Activated CD4-positive, alpha-beta T cell treated with anti-CD3 and anti-CD28 coated beads, Interleukin-2, Interleukin-4, amounts not matched to agents 100 ng/mL and 50 ng/mL, durations not matched to agents 16 hours and 8 hours (primary cell): ENCODE measurements at regions not wholly inside any gene's neighbourhood (a gene's known extent, or its start where the extent isn't known, plus 50 kb on each side); places are given as distances from the start of the nearest gene placed in this dataset.

Experiments
- DNase-seq: peaks from one replicate; pipeline ENCODE4 v3.0.0-alpha.2; 2020; ENCODE audit warnings: low spot score

GRCh38 chr1:115233598-115233997 is 104.5 kb downstream of the NGF start:
- DNase-seq = no peak

DNA sequence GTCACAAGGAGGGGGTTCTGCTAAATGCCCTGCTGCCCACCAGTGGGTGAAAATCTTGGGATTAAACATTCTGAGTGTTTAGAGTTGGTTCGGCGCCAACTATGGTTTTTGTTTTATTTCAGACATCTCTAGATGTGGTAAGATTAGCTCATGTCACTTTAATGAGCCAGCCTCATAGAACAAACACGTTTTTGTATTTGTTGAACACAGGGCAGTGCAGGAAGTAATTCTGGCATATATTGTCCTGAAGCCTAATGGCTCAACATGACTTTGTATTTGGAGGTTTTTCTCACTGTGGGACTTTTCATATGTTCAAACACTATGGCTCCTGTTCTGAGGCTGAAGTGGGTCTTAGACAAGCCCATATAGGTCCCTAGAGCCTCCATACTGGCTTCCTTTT is 107.8 kb downstream of the NGF start:
- no peak for DNase-seq

DNA sequence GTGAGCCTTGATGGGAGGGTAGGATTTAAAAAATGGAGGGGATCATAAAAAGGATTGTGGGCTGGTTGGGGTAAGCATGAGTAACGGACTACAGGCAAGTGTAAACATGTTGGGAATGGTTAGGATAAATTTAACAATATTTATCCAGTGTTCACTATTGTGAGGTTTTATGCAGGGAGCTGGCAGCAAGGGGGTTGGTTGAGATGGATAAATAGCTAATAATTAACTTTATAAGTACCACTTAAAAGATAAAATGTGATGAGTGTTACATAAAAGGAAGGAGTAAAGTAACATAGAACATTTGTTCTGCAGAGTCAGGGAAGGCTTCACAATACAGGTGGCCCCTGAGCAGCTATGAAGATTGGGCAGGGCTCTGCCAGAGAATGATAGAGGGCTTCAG is 109.0 kb downstream of the NGF start:
- DNase-seq = no peak

- DNase-seq = no peak
Observed at GRCh38 chr1:115228191-115228590, 109.9 kb downstream of the NGF start.

GRCh38 chr1:115227346-115228082 is 110.5 kb downstream of the NGF start:
- no peak for DNase-seq

DNA sequence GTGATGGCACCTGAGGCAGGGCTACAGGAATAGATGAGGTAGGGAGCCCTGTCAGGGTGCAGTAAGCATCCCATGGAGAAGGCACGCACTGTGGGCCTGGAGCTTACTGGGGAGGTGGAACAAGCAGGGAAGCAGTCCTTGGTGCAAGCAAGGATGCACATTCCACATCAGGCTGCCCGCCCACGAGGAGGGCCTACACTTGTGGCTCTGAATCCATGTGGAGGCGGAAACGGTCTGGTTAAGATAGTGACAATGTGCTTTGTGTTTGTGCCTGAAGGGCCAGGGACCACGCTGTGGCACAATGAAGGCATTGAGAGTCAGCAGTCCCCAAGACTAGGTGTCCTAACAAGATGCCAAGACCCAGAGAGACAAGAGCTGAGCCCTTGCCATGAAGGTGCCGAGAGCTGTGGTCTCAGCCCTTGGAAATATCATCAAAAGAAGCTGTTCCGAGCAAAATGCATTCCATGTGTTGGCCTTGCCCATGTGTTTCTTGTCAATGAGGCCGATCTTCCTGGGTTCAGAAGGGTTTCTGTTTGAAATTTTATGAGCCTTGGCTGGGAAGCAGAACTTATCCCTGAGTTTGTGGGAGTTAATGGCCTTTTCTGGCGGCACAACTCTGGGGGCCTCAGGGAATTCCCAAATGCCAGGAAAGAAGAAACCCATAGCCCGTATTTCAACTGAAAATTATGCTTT is 111.9 kb downstream of the NGF start:
- DNase-seq = no peak

DNA sequence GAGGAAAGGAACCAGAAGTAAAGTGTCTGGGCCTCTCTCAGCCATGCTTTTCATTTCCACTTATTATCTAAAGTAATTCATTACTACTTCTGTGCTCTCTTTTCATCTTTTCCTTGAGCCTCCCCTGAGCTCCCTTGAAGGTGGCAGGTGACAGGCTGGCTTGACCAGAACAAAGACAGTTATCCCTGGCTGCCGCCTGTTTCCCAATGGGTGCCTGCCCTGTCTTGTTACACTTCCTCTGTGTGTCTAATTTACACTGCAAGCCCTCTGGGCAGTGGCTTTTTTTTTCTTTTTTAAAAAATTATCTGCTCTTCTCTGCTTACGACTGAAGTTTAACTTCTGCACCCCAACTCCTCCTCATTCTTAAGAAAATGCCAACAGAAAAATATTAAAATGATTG is 113.4 kb downstream of the NGF start:
- DNase-seq = no peak

DNA sequence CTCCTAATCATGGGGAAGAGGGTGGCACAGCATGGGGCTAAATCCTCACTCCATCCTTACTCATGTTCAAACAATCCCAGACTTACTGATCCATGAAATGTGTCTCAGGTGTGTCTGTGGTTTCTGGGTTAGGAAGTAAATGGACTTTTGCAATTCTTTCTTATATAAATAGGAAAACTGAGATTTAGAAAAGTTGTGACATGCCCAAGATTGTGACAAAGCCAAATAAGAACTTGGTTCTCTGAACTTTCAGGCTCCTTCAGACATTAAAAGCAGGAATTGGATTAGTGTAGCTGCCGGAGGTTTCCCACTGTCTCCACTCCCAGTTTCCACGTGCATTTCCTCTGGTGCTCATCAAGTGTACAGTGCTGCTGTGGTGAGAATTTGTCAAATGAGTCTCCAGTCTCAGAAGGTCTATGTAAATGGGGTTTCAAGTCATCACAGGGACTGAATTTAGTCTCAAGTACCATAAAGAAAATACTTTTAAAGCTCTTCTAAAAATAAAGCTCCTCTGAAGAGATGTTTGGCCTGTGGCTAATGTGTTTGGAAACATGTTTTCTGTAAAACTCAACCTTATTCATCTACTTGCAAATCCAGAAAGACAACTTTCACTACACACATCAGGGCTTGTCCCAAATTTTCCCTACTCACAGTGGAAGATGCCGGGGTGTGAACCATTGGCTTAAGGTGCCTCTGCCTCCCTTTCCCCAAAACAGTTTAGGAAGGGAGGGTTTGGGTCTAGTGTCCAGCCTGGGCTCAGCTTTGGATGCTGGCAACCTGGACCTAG is 115.2 kb downstream of the NGF start:
- no peak for DNase-seq

DNA sequence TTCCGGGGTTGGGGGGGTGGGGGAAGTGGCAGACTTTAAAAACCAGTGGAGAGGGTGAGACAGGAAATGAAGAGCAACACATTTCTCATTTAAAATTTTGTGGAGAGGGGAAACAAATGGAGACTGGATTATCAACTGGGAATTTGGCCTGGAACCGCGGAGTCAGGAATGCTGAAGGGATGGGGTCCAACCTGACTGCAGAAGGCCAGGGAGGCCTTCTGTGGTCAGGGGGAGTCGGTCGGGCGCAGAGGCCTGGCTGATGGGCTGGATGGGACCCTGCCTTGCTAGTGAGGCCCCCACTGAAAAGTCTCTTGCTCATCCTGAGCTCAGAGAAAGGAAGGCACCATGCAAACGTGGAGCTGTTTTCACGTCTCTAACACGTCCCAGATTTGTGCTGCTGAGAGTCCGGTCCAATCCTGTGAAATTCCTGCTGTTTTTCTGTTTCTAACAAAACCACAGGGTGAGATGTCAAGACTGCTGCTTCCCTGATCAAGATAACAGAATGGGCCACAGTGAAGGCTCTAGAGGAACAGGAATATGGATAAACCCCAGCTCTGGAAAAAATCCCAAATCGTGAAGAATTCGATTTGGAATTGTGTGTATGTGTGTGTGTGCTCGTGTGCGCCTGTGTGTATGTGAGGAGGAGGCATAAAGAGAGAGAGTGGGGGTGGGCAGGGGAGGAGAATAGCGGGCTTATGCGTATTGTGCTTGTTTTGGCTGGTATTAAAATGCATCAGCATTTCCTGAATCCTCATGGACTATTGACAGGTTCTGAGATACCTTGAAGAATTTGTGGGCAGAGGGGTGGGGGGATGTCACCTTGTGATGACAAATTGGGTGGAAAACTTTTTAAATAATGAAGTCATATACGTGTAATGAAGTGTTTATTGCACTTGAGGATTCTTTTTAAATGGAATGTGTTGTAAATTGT is 117.4 kb downstream of the NGF start:
- no peak for DNase-seq

- no peak for DNase-seq
Observed at GRCh38 chr1:115219927-115220326, 118.1 kb downstream of the NGF start.

- no peak for DNase-seq
Observed at GRCh38 chr1:115218699-115219098, 119.3 kb downstream of the NGF start.

- DNase-seq = no peak
Observed at GRCh38 chr1:115218034-115218405, 120.0 kb downstream of the NGF start.

DNA sequence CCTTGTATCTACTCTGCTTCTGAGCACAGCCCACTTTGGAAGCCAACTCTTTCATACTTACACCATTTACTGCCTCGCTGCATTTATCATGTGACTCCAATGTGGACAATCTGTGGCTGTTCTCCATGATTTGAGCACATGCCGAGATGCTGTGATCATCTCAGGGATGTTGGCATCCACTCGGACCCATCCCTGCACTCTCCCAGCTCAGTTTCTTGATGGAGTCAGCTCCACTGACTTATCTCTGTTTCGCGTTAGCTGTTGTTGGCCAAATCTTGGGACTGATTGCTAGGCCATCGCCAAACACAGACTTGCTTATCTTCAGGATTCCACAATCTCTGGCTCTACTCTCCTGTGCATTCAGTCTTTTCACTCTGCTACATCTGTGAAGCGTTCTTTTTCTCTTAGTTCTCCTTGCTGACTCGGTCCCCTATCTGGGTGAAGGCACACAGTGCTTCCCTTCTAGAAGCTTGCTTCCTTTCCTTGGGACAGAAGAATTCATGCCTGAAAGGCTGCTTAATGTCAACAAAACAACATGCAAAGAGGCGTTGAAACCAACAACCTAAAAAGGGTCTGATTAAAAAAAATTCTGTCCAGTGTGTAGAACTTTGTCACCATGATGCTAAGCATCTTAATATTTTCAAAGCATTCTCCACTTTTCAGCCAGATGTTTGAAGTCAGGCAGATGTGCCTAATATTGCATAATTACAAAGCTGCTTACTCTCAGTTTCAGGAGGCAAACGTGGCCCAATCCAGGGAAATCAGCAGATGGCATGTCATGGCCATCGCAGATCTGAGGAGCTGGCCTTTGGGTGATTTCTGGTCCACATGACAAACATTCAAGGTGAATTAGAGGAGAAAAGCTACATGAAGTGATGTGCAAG is 120.7 kb downstream of the NGF start:
- no peak for DNase-seq

GRCh38 chr1:115215703-115216521 is 122.1 kb downstream of the NGF start:
- DNase-seq = no peak

DNA sequence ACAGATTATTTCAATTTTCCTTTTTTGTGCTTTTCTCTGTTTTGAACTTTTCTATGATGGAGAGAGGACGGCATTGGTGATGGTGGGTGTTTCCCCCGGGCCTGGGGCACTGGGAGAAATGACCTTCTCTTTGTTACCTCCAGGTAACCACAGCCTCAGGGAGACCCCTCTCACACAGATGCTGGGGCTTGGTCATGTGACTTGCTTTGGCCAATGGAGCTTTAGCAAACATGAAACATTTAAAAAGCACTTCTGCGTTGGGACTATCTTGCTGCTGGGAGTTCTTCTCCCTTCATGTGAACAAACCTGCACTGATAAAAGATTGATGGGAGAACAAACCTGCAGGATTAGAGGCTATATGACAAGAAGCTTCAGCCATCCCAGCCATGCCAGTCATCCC is 122.9 kb downstream of the NGF start:
- DNase-seq = no peak

DNA sequence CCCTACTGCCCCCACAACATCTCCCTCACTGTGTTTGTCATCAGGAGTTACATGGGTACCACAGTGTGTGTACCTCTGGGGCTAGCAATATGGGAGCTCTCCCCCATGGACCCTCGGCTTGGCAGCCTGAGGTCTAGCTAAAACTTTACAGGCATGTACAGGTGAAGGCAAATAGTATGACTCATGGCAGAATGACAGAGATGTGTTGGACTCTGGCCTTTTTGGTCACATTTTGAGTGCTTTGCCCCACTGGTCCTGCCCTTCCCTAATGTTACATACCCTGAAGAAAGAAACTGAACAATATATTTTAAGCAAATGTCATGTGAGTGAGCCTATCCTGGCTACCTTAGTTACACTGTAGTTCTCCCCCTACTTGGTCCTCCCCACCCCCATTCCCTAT is 124.0 kb downstream of the NGF start:
- DNase-seq = no peak

DNA sequence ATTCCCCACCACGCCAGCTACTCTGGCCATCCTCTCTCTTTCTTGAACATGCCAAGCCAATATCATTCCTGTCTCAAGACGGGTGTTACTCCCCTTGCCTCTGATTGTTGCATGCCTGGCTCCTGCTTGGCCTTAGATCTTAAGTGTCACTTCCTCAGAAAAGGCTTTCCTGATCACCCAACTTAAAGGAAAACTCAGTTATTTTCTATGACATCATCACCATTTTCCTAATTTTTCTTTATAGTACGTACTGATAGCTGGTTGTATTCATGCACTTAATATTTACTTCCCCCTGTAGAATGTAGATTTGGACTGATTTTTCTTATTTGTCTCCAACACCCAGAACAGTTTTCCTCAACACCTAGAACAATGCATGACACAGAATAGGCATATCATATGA is 123.8 kb upstream of the TSPAN2 start:
- no peak for DNase-seq

DNA sequence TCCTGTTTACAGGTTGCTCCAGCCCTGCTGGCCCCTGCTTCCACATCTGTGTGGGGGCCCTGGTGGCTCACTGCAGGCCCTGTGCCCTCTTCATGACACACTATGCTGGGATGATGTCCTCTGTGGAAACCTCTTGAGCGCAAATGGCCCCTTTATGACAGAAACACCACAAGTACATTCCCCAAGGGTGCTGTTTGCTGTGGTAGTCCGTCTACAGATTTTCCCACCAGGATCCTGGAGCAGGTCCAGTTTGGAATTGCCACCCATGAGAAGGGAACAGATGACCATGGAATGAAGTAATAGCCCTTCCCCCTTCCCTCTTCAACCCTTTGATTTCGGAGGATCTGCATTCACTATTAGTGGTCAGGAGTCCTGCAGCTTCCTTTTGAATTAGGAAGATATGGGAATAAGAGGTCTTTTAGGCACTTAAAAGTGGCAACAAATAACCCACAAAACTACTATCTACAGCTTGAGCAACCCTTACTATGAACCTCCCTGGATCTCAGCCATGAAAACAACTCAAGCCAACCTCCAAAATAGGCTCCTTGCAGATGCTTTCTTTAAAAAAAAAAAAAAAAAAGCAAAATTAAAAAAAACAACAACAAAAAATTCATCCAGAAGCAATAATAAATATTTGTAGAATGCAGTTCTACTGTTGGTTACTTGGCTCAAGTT is 121.9 kb upstream of the TSPAN2 start:
- no peak for DNase-seq

DNA sequence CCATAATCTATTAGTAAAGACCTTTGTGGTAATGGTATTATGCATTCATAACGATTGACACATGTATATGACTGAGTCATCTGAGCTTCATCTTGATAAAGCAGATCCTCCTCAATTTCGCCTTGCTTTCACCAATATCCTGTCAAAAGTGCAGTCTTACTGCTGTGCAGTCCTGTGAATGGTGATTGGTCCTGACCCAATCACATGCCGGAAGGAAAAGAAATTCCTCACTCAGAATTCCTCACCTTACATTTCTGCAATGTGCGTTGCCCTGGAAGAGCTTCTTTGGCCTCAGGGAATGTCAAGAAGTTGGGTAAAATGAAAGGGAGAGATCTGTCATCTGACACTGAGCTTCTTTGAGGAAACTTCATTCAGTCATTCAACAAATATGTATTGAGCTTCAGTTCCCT is 121.0 kb upstream of the TSPAN2 start:
- no peak for DNase-seq

- no peak for DNase-seq
Observed at GRCh38 chr1:115204513-115204912, 115.2 kb upstream of the TSPAN2 start.
